ENCODE measurements at regions not wholly inside any gene's neighbourhood (a gene's known extent, or its start where the extent isn't known, plus 50 kb on each side); places are given as distances from the start of the nearest gene placed in this dataset.

DNA sequence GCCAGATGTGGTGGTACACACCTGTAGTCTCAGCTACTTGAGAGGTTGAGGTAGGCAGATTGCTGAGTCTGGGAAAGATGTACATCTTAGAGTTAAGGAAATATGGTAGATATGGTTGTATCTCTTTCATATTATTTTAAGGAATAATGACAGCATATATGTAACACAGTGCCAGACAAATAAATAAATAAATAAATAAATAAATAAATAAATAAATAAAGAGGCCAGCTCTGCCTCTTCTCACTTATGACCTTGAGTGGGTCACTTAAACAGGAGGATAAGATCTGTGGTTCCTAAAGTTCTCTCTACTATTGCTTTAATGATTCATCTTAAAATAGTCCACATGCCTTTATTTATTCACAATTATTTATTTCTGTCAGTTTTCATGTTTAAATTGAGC, 890.9 kb upstream of the TENM4 start:
- H3K9me3 ChIP-seq (replicated peaks in 1 of 11) = no peaks in the 10 kb centered on the region

GRCh38 chr11:80330264-80330663, 889.4 kb upstream of the TENM4 start:
- H3K9me3 ChIP-seq (replicated peaks in 1 of 11) = no peaks in the 10 kb centered on the region
- H3K36me3 ChIP-seq = no peaks in the 10 kb centered on the region
- no peaks in the 10 kb centered on the region for H4K20me1 ChIP-seq
- TF ChIP-seq Cebpa-rat (IDR thresholded peaks at IDR 0.05) = no peak
- no peak overlapping the region for H3K27ac ChIP-seq
- H3K4me2 ChIP-seq = peak overlapping the region in 1 of 11 experiments; percentile 20; a peak in 1 of 22 replicates
- no peak overlapping the region for H3K9ac ChIP-seq
- H3K4me3 ChIP-seq = no peak overlapping the region
- peaks cover 0 to 5% (median 0%) of the 10 kb centered on the region in 10 experiments; a peak in 1 of 20 replicates for H3K4me1 ChIP-seq
- H3K27me3 ChIP-seq = no peaks in the 10 kb centered on the region

More for the DNA sequence above, 890.9 kb upstream of the TENM4 start:
- Histone ChIP-seq H4K20me1 (no peaks in the 10 kb centered on the region), H3K9ac (no peak overlapping the region), H3K27me3 (no peaks in the 10 kb centered on the region), H3K4me3 (no peak overlapping the region), H3K4me1 (peaks cover 0 to 5% (median 0%) of the 10 kb centered on the region in 10 experiments; a peak in 1 of 20 replicates), H3K36me3 (no peaks in the 10 kb centered on the region), H3K27ac (no peak overlapping the region), H3K4me2 (no peak overlapping the region)
- no peak for TF ChIP-seq Cebpa-rat (IDR thresholded peaks at IDR 0.05)

GRCh38 chr11:80328774-80329173, 887.9 kb upstream of the TENM4 start:
- Histone ChIP-seq H4K20me1 (no peaks in the 10 kb centered on the region), H3K36me3 (no peaks in the 10 kb centered on the region), H3K4me1 (peaks cover 0 to 5% (median 0%) of the 10 kb centered on the region in 10 experiments; a peak in 1 of 20 replicates), H3K4me2 (no peak overlapping the region), H3K9me3 (replicated peaks in 1 of 11) (no peaks in the 10 kb centered on the region), H3K27ac (no peak overlapping the region), H3K9ac (no peak overlapping the region), H3K27me3 (no peaks in the 10 kb centered on the region), H3K4me3 (no peak overlapping the region)
- no peak for TF ChIP-seq Cebpa-rat (IDR thresholded peaks at IDR 0.05)

DNA sequence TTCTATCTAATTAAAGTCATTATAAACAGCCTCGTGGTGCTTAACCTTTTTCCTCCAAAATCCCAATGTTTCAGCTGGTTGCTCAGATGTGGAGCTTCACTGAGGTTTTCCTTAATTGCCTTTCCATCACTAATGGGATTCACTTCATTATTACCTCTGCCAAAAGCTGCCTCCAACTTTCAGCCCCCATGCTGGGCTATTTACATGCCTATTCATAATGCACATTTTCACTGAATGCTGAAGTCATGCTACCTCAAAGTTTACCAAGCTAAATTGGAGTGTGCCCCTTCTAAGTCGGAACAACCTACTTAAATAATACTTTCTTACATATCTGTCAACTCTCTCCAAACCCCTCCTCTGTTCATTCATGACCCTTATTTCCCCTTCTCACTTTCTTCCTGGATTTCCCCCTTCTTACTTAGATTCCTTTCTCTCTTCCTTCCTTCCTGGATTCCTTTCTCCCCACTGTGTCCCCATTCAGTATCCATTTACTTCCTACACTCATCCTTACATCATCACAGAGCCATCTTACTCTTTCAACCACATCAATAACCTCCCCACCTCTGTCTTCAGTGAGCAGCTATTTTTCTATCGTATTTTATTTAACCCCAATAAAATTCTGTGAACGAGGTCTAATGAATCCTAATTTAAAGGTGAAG, 887.3 kb upstream of the TENM4 start:
- H3K9me3 ChIP-seq (replicated peaks in 1 of 11) = no peaks in the 10 kb centered on the region
- H3K27me3 ChIP-seq = no peaks in the 10 kb centered on the region
- no peaks in the 10 kb centered on the region for H4K20me1 ChIP-seq
- no peak overlapping the region for H3K4me2 ChIP-seq
- no peak for TF ChIP-seq Cebpa-rat (IDR thresholded peaks at IDR 0.05)
- peaks cover 0 to 5% (median 0%) of the 10 kb centered on the region in 10 experiments; a peak in 1 of 20 replicates for H3K4me1 ChIP-seq
- no peaks in the 10 kb centered on the region for H3K36me3 ChIP-seq
- no peak overlapping the region for H3K27ac ChIP-seq
- no peak overlapping the region for H3K4me3 ChIP-seq
- no peak overlapping the region for H3K9ac ChIP-seq

DNA sequence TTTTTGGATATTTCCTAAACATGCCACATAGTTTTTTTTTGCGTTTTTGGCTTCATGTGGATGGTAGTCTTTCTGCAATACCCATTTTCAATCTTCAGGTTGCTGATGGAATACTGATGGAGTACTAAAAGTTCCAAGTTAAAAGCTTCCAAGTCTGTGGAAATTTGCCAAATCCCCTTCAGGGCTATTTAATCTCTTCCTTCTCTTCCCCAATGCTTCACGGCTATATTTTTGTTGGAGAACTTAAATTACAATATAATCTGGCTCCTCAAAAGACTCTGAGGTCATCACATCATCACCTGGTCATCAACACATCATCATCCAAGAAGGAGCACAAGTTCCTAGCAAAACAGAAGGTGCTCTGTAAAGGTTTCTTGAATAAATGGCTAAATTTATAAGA, 881.0 kb upstream of the TENM4 start:
- H3K27ac ChIP-seq = no peak overlapping the region
- TF ChIP-seq Cebpa-rat (IDR thresholded peaks at IDR 0.05) = no peak
- no peaks in the 10 kb centered on the region for H4K20me1 ChIP-seq
- H3K4me3 ChIP-seq = no peak overlapping the region
- no peaks in the 10 kb centered on the region for H3K27me3 ChIP-seq
- no peaks in the 10 kb centered on the region for H3K36me3 ChIP-seq
- no peak overlapping the region for H3K9ac ChIP-seq
- no peaks in the 10 kb centered on the region for H3K9me3 ChIP-seq (replicated peaks in 1 of 11)
- H3K4me1 ChIP-seq = no peaks in the 10 kb centered on the region
- no peak overlapping the region for H3K4me2 ChIP-seq

- H3K27ac ChIP-seq = no peak overlapping the region
- H4K20me1 ChIP-seq = no peaks in the 10 kb centered on the region
- no peaks in the 10 kb centered on the region for H3K36me3 ChIP-seq
- H3K4me2 ChIP-seq = no peak overlapping the region
- no peaks in the 10 kb centered on the region for H3K27me3 ChIP-seq
- H3K4me1 ChIP-seq = no peaks in the 10 kb centered on the region
- H3K9ac ChIP-seq = no peak overlapping the region
- H3K4me3 ChIP-seq = no peak overlapping the region
- no peaks in the 10 kb centered on the region for H3K9me3 ChIP-seq (replicated peaks in 1 of 11)
- no peak for TF ChIP-seq Cebpa-rat (IDR thresholded peaks at IDR 0.05)
These were observed 879.9 kb upstream of the TENM4 start for GRCh38 chr11:80320765-80321164.

GRCh38 chr11:80320226-80320625, 879.4 kb upstream of the TENM4 start:
- H3K4me2 ChIP-seq = no peak overlapping the region
- no peaks in the 10 kb centered on the region for H3K4me1 ChIP-seq
- no peaks in the 10 kb centered on the region for H3K9me3 ChIP-seq (replicated peaks in 1 of 11)
- no peaks in the 10 kb centered on the region for H3K36me3 ChIP-seq
- H3K9ac ChIP-seq = no peak overlapping the region
- H4K20me1 ChIP-seq = no peaks in the 10 kb centered on the region
- no peaks in the 10 kb centered on the region for H3K27me3 ChIP-seq
- no peak for TF ChIP-seq Cebpa-rat (IDR thresholded peaks at IDR 0.05)
- no peak overlapping the region for H3K4me3 ChIP-seq
- no peak overlapping the region for H3K27ac ChIP-seq

DNA sequence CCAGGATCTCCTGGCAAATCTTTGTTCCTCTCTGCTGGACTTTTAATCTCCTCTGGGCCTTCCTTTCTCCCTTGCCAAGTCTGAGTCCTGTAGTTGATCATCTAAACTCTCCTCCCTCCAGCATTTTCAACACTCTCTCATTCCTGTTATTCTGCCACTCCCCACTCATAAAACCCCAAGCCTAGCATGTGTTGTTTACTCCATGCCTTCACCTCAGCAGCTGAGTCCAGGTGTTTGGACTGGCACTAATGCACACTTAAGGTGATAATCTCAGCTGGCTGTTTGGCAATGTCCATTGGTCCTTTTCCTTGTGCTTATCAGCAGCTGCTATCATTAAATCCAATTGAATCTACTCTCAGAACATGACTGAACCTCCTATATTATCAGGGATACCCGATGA, 876.8 kb upstream of the TENM4 start:
- Histone ChIP-seq H3K4me1 (no peaks in the 10 kb centered on the region), H3K4me3 (no peak overlapping the region), H3K9me3 (replicated peaks in 1 of 11) (no peaks in the 10 kb centered on the region), H4K20me1 (no peaks in the 10 kb centered on the region), H3K27me3 (no peaks in the 10 kb centered on the region), H3K9ac (no peak overlapping the region), H3K4me2 (no peak overlapping the region), H3K27ac (no peak overlapping the region), H3K36me3 (no peaks in the 10 kb centered on the region)
- no peak for TF ChIP-seq Cebpa-rat (IDR thresholded peaks at IDR 0.05)

- no peak overlapping the region for H3K4me2 ChIP-seq
- no peaks in the 10 kb centered on the region for H3K9me3 ChIP-seq (replicated peaks in 1 of 11)
- TF ChIP-seq Cebpa-rat (IDR thresholded peaks at IDR 0.05) = no peak
- no peaks in the 10 kb centered on the region for H4K20me1 ChIP-seq
- H3K4me1 ChIP-seq = no peaks in the 10 kb centered on the region
- H3K36me3 ChIP-seq = no peaks in the 10 kb centered on the region
- H3K9ac ChIP-seq = no peak overlapping the region
- H3K27ac ChIP-seq = no peak overlapping the region
- no peak overlapping the region for H3K4me3 ChIP-seq
- no peaks in the 10 kb centered on the region for H3K27me3 ChIP-seq
These were observed 874.4 kb upstream of the TENM4 start for GRCh38 chr11:80315200-80315599.

- no peaks in the 10 kb centered on the region for H4K20me1 ChIP-seq
- no peaks in the 10 kb centered on the region for H3K36me3 ChIP-seq
- no peak overlapping the region for H3K27ac ChIP-seq
- H3K4me3 ChIP-seq = no peak overlapping the region
- H3K9me3 ChIP-seq (replicated peaks in 1 of 11) = peaks cover 0 to 6% (median 3%) of the 10 kb centered on the region in 11 experiments; a peak in 11 of 22 replicates
- H3K4me2 ChIP-seq = no peak overlapping the region
- TF ChIP-seq Cebpa-rat (IDR thresholded peaks at IDR 0.05) = no peak
- H3K27me3 ChIP-seq = no peaks in the 10 kb centered on the region
- no peaks in the 10 kb centered on the region for H3K4me1 ChIP-seq
- H3K9ac ChIP-seq = no peak overlapping the region
These were observed 868.5 kb upstream of the TENM4 start for GRCh38 chr11:80309301-80309700.

Data from BLaER1 treated with 17β-estradiol and CSF1 and Interleukin-3, amounts not matched to agents 10 nM and 100 nM (cell line).